Stimulated activated CD4-positive, alpha-beta T cell treated with anti-CD3 and anti-CD28 coated beads, Interleukin-15, amount 100 ng/mL, for 24 hours (primary cell): ENCODE measurements at regions not wholly inside any gene's neighbourhood (a gene's known extent, or its start where the extent isn't known, plus 50 kb on each side); places are given as distances from the start of the nearest gene placed in this dataset.

Source experiments
- DNase-seq: peaks from one replicate; pipeline ENCODE4 v3.0.0-alpha.2; 2020

DNA sequence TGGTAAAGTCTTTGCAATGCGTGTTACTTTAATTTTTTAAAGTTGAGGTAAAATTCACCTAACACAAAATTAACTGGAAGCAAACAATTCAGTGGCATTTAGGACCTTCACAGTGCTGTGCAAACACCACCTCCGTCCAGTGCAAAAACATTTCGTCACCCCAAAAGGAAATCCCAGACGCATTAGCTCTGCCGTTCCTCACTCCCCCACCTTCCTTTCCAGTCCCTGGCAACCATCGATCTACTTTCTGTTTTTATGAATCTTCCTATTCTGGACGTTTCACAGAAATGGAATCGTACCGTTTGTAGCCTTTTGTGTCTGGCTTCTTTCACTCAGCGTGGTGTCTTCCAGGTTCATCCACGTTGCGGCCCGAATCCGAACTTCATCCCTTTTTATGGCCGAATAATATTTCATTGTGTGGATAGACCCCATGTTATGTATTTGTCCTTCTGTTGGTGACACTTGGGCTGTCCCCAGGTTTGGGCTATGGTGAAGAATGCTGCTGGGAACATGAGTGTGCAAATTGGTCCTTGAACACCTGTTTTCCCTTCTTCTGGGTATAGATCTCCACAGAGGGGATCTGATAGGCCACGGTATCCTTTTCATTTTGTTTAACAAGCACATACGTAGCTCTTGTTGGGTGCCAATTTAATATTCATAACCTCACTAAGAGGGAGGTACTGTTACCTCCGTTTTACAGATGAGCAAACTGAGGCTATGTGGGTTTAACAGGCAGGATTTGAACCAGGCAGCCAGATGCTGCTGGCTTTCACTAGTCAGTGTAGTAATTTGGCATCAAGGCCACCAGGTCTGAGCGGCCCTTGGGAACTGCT, 232.0 kb upstream of the GSE1 start:
- DNase-seq = no peak

DNA sequence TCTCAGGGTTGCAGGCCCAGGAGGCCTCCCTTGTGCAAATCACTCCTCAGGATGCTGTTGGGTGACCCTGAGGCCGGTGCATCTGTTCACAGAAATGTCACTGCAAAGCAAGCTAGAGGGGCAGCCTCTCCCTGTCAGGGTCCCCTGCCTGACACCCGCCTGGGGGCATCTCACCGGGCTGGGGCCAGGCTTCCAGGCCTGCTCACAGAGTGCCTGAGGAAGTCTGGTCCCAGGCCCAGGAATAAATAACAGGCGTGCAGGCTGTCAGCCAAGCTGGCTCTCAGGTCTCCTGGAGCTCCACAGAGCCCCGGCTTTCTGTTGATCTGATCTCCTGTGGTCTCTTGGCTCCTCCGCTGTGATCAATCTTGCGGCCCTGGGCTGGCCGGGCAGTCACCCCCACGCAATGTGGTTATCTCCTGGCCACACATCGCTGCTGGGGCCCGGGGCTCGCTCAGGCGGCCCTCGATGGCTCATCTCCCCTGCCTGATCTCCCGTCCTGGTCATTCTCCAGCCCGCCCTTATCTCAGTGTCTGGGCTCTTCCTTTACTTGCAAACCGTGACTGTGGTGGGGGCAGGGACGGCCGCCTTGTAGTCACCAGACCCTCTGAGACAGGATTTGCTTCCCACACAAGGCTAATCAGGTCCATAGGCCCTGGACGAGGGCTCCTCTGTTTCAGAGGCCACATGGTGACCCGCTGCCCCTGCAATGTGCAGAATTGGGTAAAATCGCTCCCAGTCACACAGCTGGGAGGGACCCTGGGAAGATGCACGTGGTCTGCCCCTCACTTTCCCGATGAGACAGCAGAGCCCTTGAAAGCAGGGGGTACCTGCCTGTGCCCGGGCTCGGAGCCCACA, 231.2 kb upstream of the GSE1 start:
- no peak for DNase-seq

GRCh38 chr16:85382717-85383118, 230.4 kb upstream of the GSE1 start:
- DNase-seq = no peak

- DNase-seq = no peak
Measured at GRCh38 chr16:85383836-85384832, 229.0 kb upstream of the GSE1 start.

- DNase-seq = no peak
Measured at GRCh38 chr16:85384833-85385462, 228.2 kb upstream of the GSE1 start.

- no peak for DNase-seq
Measured at GRCh38 chr16:85385463-85386331, 227.4 kb upstream of the GSE1 start.

- no peak for DNase-seq
Measured at GRCh38 chr16:85386467-85387170, 226.5 kb upstream of the GSE1 start.

- no peak for DNase-seq
Measured at GRCh38 chr16:85387171-85387507, 226.0 kb upstream of the GSE1 start.

GRCh38 chr16:85387731-85388295, 225.3 kb upstream of the GSE1 start:
- DNase-seq = no peak

DNA sequence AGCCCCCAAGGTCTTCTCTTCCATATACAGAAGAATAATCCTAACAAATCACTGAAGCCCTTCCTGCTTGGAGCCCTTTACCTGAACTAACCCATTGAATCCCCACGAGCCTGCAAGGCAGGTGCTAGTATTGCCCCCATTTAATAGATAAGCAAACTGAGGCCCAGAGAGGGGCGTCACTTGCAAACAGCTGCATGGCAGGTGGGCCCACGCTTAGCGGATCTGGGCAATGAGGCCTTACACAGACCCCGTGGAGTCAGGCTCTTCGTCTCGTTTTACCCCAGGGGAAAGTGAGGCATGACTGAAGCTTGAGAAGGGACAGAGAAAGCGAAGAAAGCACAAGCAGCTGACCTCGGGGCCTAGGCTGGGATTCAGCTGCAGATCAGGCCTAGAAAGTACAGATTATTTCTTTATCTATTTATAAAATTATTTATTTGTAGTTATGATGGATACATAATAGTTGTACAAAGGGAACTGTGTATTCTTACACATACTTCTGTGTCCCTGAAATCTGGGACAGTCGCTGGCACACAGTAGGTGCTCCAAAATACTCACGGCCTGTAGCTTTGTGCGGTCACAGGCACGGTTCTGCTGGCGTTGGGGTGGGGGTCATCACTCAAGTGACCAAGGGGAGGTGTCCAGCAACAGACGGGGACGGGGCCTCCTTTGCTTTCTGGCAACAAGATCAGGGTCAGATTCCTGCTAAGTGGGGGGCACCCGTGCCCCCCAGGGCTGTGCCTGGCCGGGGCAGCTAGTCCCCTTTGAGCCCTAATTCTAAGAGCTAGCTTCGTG, 223.2 kb upstream of the GSE1 start:
- DNase-seq = no peak

GRCh38 chr16:85390511-85391174, 222.5 kb upstream of the GSE1 start:
- no peak for DNase-seq

DNA sequence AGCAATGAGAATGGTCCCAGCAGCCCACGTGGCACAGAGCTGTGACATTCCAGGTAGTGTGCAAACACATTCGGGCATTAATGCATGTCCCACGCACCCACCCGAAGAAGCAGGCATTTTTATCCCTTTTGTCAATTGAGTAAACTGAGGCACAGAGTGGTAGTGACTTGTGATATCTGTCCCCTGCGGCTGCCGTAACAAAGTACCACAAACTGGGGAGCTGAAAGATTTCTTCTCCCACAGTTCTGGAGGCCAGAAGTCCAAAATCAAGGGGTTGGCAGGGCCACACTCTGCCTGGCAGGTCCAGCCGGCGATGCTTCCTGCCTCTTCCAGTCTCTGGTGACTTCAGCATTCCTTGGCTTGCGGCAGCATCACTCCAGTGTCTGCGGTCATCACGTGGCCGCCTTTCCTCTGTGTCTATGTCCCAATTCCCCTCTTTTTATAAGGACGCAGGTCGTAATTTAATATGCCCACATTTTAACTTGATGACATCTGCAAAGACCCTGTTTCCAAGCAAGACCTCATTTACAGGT, 221.9 kb upstream of the GSE1 start:
- no peak for DNase-seq

GRCh38 chr16:85391769-85392583, 221.1 kb upstream of the GSE1 start:
- DNase-seq = no peak

DNA sequence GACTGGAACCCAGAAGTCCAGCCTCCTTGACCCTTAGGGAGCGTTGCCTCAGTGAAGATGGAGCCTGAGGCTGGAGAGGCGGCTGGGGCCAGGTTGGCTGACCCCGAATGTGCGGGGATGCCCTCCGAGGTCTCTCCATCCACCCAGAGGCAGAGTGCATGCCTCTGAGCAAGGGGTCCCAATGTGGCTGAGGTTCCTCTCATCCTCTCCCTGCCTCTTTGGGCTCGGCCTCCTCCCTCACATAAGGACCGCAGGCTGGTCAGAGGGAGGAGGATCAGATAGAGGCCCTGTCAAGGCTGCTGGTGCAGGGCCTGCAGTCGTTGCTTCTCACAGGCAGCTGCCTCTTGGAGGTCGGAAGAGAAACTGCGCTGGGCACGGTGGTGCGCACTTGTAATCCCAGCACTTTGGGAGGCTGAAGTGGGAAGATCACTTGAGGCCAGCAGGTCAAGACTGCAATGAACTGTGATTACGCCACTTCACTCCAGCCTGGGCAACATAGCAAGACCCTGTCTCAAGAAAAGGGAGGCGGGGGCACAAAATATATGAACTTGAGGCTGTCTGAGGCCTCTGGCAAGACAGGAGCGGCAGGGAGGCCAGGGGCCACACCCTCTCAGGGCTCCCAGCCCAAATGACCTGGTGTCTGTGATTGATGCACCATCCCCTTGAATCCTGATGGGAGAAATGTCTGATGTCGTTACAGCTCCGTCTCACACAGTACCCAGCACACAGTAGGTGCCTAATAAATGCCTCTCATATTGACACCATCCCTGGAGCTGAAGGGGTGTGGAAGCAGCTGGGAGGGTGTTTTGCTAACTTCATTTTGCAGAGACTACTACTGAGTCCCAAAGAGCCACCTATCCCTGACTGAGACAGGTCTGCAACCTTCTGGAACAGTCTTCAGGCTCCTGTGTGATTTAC, 220.1 kb upstream of the GSE1 start:
- no peak for DNase-seq

DNA sequence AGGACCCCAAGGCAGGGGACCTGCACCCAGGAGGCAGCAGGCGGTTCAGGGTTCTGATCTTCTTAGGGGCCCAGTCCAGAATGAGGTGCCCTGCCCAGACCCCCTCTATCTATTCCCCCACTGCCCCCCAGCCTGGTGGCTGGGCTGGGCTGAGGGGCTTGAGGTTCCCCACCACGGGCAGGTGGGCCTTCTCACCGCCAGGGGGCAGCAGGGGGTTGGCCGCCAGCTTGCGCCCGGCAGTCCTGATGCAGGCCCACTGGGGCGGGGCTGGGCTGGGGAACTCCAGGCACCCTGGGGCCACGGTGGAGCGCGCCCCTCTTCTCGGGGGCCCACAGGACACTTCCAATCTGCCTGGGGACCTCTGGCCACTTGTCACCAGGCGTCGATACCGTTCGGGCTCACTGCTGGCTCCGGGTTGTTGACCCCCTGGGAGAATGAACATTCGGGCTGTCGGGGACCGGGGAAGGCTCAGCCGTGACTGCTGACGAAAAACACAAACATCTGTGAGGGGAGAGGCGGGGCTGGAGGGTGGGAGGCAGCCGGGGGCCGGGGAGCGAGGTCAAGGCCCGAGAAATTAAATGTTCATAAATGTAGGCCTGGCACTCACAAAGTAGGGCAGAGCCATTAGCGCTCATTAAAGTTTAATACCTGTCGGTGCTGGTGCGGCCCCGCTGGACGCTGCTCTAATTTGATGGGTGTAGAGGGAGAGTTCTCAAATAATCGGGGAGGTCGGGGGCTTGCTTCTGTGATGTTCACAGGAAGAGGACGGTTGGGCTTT, 219.3 kb upstream of the GSE1 start:
- DNase-seq = peak; percentile 79
